ENCODE measurements at regions not wholly inside any gene's neighbourhood (a gene's known extent, or its start where the extent isn't known, plus 50 kb on each side); places are given as distances from the start of the nearest gene placed in this dataset.
"Not testable (repeated sequence)": the region's sequence is repeated elsewhere in the genome, so short reads cannot be mapped to it uniquely, and the experiment has no call there.

DNA sequence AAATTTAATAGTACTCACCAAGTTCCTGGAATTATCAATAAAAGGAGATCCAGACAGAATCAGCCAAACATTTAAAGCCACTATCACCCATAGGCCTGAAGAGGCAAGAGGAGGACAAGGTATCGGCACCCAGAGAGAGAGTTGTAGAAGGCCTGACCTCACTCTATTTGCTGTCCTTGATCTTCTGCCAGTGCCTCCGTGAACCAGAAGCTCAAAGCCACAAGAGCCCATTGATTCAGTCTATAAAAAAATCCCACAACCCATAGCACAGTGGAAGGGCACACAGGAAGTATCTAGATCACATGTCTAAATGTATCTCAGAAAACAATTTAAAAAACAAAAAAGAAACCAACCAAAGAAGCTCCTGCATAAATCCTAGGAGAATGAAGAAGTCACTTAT is 68.6 kb upstream of the FAM174B start:
- H3K4me3 ChIP-seq (ENCODE audit: extremely low read depth, insufficient read depth, low read length, poor library complexity, severe bottlenecking) = no peak overlapping the region
- H3K36me3 ChIP-seq (ENCODE audit: control insufficient read depth, insufficient read depth, low read length) = no peaks in the 10 kb centered on the region
- H3K27ac ChIP-seq (ENCODE audit: low read depth, low read length, severe bottlenecking) = no peak overlapping the region
- H3K9me3 ChIP-seq (ENCODE audit: control insufficient read depth, low read length) = no peaks in the 10 kb centered on the region
- WGBS, 2 experiments (ENCODE audit: insufficient coverage in 2 of 2) = 100% methylated on average over 1 to 2 of the region's 2 CpGs
- H3K4me1 ChIP-seq (ENCODE audit: control insufficient read depth, insufficient read depth, low read length, poor library complexity, severe bottlenecking) = no peaks in the 10 kb centered on the region

DNA sequence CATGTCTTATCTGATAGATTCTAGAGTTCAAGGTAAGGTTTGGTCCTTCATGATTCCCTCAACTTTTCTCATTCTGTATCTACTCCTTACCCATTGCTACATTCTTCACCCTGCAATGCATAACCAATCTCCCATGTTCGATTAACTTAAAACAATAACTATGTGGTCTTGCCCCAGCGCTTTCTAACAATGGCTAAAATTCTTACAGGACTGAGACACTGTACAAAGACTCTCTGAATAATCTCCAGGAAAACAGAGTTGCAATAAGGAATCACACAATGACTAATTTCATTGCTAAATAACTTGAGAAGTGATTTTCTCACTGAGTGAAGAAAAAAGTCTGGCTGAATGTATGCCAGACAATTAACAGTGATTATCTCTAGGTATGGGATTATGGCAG is 69.6 kb upstream of the FAM174B start:
- H3K27ac ChIP-seq (ENCODE audit: low read depth, low read length, severe bottlenecking) = no peak overlapping the region
- H3K4me1 ChIP-seq (ENCODE audit: control insufficient read depth, insufficient read depth, low read length, poor library complexity, severe bottlenecking) = no peaks in the 10 kb centered on the region
- 94 to 100% methylated on average over 1 to 2 of the region's 2 CpGs for WGBS, 2 experiments (ENCODE audit: insufficient coverage in 2 of 2)
- no peaks in the 10 kb centered on the region for H3K9me3 ChIP-seq (ENCODE audit: control insufficient read depth, low read length)
- H3K4me3 ChIP-seq (ENCODE audit: extremely low read depth, insufficient read depth, low read length, poor library complexity, severe bottlenecking) = no peak overlapping the region
- no peaks in the 10 kb centered on the region for H3K36me3 ChIP-seq (ENCODE audit: control insufficient read depth, insufficient read depth, low read length)

DNA sequence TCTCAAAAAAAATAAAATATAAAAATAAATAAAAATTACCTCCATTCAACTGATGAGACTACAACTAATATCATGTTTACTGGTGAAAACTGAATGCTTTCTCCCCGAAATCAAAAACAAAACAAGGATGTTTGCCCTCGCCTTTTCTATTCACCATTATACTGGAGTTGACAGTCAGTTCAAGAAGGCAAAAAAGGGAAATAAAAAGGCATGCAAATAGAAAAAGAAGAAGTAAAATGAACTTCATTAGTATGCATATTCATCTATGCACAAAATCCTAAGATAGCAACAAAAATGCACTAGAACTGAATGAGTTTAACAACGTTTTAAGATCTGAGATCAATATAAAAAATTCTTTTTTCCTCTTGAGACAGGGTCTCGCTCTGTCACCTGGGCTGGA is 72.7 kb upstream of the FAM174B start:
- Histone ChIP-seq H3K36me3 (ENCODE audit: control insufficient read depth, insufficient read depth, low read length) (no peaks in the 10 kb centered on the region), H3K27ac (ENCODE audit: low read depth, low read length, severe bottlenecking) (no peak overlapping the region), H3K9me3 (ENCODE audit: control insufficient read depth, low read length) (no peaks in the 10 kb centered on the region), H3K4me3 (ENCODE audit: extremely low read depth, insufficient read depth, low read length, poor library complexity, severe bottlenecking) (no peak overlapping the region), H3K4me1 (ENCODE audit: control insufficient read depth, insufficient read depth, low read length, poor library complexity, severe bottlenecking) (no peaks in the 10 kb centered on the region)
- WGBS, 2 experiments (ENCODE audit: insufficient coverage in 2 of 2) = 80 to 88% methylated on average over 1 to 2 of the region's 4 CpGs

DNA sequence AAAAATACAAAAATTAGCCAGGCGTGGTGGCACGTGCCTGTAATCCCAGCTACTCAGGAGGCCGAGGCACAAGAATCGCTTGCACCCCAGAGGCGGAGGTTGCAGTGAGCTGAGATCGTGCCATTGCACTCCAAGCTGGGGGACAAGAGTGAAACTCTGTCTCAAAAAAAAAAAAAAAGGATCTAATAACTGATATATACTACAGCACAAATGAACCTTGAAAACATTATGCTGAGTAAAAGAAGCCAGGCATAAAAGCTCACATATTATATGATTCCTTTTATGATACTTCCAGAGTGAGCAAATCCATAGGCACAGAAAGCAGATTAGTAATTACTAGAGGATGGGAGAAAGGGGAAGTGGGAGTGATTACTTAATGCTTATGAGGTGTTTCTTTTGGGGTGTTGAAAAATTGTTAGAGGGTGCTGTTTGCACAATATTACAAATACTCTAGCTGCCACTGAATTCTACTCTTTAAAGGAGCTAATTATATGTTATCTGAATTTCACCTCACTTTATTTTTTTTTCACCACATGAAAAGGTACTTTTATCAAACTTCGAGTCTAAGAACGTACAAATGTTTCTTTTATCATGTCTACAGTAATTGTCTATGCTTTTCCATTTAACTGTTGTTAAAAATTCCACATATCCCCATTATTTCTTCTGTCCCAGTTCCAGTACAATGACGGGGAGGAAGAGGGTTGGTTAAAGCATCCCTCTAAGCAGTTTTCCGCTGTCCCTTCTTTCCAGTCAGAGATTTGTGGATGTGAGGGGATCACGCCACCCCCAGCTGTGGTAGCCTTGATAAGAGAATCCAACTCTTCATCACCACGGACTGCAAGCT is 77.7 kb upstream of the FAM174B start:
- 86 to 95% methylated on average over 4 to 8 of the region's 12 CpGs for WGBS, 2 experiments (ENCODE audit: insufficient coverage in 2 of 2)
- H3K4me3 ChIP-seq (ENCODE audit: extremely low read depth, insufficient read depth, low read length, poor library complexity, severe bottlenecking) = no peak overlapping the region
- H3K4me1 ChIP-seq (ENCODE audit: control insufficient read depth, insufficient read depth, low read length, poor library complexity, severe bottlenecking) = no peaks in the 10 kb centered on the region
- H3K36me3 ChIP-seq (ENCODE audit: control insufficient read depth, insufficient read depth, low read length) = no peaks in the 10 kb centered on the region
- H3K9me3 ChIP-seq (ENCODE audit: control insufficient read depth, low read length) = no peaks in the 10 kb centered on the region
- no peak overlapping the region for H3K27ac ChIP-seq (ENCODE audit: low read depth, low read length, severe bottlenecking)

DNA sequence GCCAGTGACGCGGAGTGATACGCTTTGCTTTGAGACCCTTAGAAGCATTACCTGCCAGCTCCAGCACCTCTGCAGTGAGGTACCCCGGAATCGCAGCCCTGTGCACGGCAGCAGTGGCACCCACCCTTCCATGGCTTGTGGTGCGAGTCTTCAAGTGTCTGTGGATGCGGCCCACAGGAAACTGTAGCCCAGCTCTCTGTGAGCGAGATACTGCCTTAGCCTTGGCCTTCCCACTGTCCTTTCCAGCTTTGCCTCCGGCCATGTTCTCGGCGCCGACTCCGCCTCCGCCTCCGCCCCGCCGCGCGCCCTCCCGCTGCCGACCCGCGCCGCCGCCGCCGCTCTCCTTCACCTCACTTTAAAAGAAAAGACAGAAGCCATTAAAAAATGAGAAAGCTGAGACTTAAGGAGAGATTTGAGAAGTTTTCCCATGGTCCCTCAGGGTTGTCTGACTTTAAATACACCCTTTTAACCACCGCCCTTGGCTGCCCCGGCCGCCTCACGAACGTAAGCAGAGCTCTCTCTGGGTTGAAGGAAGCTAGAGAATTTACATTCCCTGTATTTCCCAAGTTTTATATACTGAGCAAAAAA is 78.5 kb upstream of the FAM174B start:
- 83 to 86% methylated on average over 10 to 11 of the region's 33 CpGs for WGBS, 2 experiments (ENCODE audit: insufficient coverage in 2 of 2)
- Histone ChIP-seq H3K9me3 (ENCODE audit: control insufficient read depth, low read length) (no peaks in the 10 kb centered on the region), H3K4me1 (ENCODE audit: control insufficient read depth, insufficient read depth, low read length, poor library complexity, severe bottlenecking) (no peaks in the 10 kb centered on the region), H3K4me3 (ENCODE audit: extremely low read depth, insufficient read depth, low read length, poor library complexity, severe bottlenecking) (no peak overlapping the region), H3K27ac (ENCODE audit: low read depth, low read length, severe bottlenecking) (no peak overlapping the region), H3K36me3 (ENCODE audit: control insufficient read depth, insufficient read depth, low read length) (no peaks in the 10 kb centered on the region)

DNA sequence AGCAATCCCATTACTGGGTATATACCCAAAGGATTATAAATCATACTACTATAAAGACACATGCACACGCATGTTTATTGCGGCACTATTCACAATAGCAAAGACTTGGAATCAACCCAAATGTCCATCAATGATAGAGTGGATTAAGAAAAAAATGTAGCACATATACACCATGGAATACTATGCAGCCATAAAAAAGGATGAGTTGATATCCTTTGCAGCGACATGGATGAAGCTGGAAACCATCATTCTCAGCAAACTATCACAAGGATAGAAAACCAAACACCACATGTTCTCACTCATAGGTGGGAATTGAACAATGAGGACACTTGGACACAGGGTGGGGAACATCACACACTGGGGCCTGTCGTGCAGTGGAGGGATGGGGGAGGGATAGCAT is 83.7 kb upstream of the FAM174B start:
- H3K27ac ChIP-seq (ENCODE audit: low read depth, low read length, severe bottlenecking); H3K4me3 ChIP-seq (ENCODE audit: extremely low read depth, insufficient read depth, low read length, poor library complexity, severe bottlenecking); H3K9me3 ChIP-seq (ENCODE audit: control insufficient read depth, low read length); H3K36me3 ChIP-seq (ENCODE audit: control insufficient read depth, insufficient read depth, low read length); H3K4me1 ChIP-seq (ENCODE audit: control insufficient read depth, insufficient read depth, low read length, poor library complexity, severe bottlenecking): not testable (repeated sequence)
- WGBS, 2 experiments (ENCODE audit: insufficient coverage in 2 of 2) = 100% methylated on average over 1 of the region's 4 CpGs; no CpG with 5 or more reads in 1 of the 2 experiments

DNA sequence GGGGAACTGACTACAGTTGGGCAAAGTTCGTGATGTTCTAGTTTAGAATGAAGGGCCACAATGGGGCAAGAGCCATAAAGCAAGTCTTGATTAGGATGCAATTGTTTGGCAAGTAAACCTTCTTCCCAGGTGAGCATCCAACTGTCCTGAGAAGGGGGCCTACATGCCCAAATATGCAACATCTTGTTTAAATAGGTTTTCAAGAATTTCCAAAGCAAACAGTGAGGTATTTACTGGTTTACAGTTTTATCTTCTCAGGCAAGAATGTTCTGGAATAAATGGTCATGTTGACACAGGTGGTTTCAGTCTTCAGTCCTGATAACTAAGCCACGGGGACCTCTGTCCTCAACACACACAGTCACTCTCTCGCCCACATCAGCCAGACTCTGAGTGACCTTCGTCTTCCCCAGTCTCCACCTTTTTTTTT is 90.3 kb upstream of the FAM174B start:
- WGBS, 2 experiments (ENCODE audit: insufficient coverage in 2 of 2) = 89% methylated on average over 4 of the region's 4 CpGs
- Histone ChIP-seq H3K36me3 (ENCODE audit: control insufficient read depth, insufficient read depth, low read length) (no peaks in the 10 kb centered on the region), H3K4me1 (ENCODE audit: control insufficient read depth, insufficient read depth, low read length, poor library complexity, severe bottlenecking) (no peaks in the 10 kb centered on the region), H3K9me3 (ENCODE audit: control insufficient read depth, low read length) (no peaks in the 10 kb centered on the region), H3K4me3 (ENCODE audit: extremely low read depth, insufficient read depth, low read length, poor library complexity, severe bottlenecking) (no peak overlapping the region), H3K27ac (ENCODE audit: low read depth, low read length, severe bottlenecking) (no peak overlapping the region)

DNA sequence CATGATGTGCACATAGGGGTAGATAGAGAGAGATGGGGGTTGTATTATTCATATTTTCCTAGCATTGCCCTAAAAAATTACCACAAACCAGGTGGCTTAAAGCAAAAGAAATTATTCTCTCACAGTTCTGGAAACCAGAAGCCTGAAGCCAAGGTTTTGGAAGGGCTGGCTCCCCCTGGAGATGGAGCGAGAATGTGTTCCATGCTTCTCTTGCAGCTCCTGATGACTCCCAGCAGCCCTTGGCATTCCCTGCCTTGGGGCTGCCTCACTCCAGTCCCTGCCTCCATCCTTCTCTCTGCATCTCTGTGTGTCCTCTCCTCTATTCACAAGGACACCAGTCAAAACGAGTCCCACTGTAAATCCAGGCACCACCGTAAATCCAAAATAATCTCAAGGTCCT is 91.5 kb upstream of the FAM174B start:
- Histone ChIP-seq H3K27ac (ENCODE audit: low read depth, low read length, severe bottlenecking) (no peak overlapping the region), H3K36me3 (ENCODE audit: control insufficient read depth, insufficient read depth, low read length) (no peaks in the 10 kb centered on the region), H3K4me3 (ENCODE audit: extremely low read depth, insufficient read depth, low read length, poor library complexity, severe bottlenecking) (no peak overlapping the region), H3K4me1 (ENCODE audit: control insufficient read depth, insufficient read depth, low read length, poor library complexity, severe bottlenecking) (no peaks in the 10 kb centered on the region), H3K9me3 (ENCODE audit: control insufficient read depth, low read length) (no peaks in the 10 kb centered on the region)
- 53 to 72% methylated on average over 2 to 3 of the region's 3 CpGs for WGBS, 2 experiments (ENCODE audit: insufficient coverage in 2 of 2)

DNA sequence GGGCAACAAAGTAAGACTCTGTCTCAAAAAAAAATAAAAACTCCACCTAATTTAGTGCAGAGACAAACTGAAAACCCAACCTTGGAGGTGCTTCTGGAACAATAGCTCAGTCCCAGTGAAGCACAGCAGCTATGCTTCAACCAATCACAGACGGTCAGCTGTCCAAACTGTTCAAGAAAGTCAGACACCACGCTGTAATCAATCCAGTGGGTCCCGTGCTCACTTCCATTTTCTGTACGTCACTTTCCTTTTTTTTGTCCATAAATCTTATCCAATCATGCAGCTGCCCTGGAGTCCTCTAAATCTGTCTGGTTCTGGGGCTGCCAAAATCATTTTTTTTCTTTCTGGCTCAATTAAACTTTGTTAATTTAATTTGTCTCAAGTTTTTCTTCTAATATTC is 93.6 kb upstream of the FAM174B start:
- Histone ChIP-seq H3K4me3 (ENCODE audit: extremely low read depth, insufficient read depth, low read length, poor library complexity, severe bottlenecking) (no peak overlapping the region), H3K4me1 (ENCODE audit: control insufficient read depth, insufficient read depth, low read length, poor library complexity, severe bottlenecking) (no peaks in the 10 kb centered on the region), H3K36me3 (ENCODE audit: control insufficient read depth, insufficient read depth, low read length) (no peaks in the 10 kb centered on the region), H3K27ac (ENCODE audit: low read depth, low read length, severe bottlenecking) (no peak overlapping the region), H3K9me3 (ENCODE audit: control insufficient read depth, low read length) (no peaks in the 10 kb centered on the region)
- WGBS, 2 experiments (ENCODE audit: insufficient coverage in 2 of 2) = 88 to 91% methylated on average over 4 of the region's 4 CpGs

DNA sequence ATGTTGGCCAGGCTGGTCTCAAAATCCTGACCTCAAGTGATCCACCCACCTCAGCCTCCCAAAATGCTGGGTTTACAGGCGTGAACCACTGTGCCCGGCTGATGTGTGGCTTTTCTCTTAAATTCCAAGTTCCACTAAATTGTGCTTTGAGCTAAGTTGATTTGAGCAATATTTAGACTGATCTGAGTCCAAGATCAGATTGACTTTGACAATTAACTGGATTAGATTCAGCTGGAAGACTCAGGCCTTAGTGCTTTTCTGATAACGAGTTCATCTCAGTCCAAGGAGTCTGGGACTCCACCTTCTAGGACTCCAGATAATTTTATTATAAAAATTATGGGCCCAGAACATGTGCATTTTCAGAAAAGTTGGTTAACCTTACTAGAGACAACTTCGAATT is 94.4 kb upstream of the FAM174B start:
- Histone ChIP-seq H3K4me3 (ENCODE audit: extremely low read depth, insufficient read depth, low read length, poor library complexity, severe bottlenecking) (no peak overlapping the region), H3K9me3 (ENCODE audit: control insufficient read depth, low read length) (no peaks in the 10 kb centered on the region), H3K27ac (ENCODE audit: low read depth, low read length, severe bottlenecking) (no peak overlapping the region), H3K36me3 (ENCODE audit: control insufficient read depth, insufficient read depth, low read length) (no peaks in the 10 kb centered on the region), H3K4me1 (ENCODE audit: control insufficient read depth, insufficient read depth, low read length, poor library complexity, severe bottlenecking) (no peaks in the 10 kb centered on the region)
- 60% methylated on average over 1 of the region's 4 CpGs; no CpG with 5 or more reads in 1 of the 2 experiments for WGBS, 2 experiments (ENCODE audit: insufficient coverage in 2 of 2)

DNA sequence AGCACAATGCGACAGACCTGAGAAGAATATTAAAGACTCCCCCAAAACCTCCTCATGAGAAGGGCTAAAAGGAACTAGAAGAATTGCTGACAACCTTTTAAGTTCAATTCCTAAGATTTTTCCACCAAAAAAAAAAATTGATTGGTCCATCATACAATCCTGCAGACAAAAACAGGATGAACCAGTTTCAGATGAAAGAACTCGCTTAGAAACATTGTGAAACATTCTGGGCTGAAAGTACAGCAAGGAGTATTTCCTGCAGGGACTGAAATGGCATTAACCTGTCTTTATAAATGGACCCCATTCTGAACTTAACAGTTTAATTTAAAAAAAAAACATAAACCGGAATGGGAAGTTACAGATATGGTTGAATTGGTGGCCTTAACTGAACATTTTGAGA is 96.0 kb upstream of the FAM174B start:
- Histone ChIP-seq H3K9me3 (ENCODE audit: control insufficient read depth, low read length) (no peaks in the 10 kb centered on the region), H3K36me3 (ENCODE audit: control insufficient read depth, insufficient read depth, low read length) (no peaks in the 10 kb centered on the region), H3K4me3 (ENCODE audit: extremely low read depth, insufficient read depth, low read length, poor library complexity, severe bottlenecking) (no peak overlapping the region), H3K27ac (ENCODE audit: low read depth, low read length, severe bottlenecking) (no peak overlapping the region), H3K4me1 (ENCODE audit: control insufficient read depth, insufficient read depth, low read length, poor library complexity, severe bottlenecking) (no peaks in the 10 kb centered on the region)
- WGBS, 2 experiments (ENCODE audit: insufficient coverage in 2 of 2) = 80 to 100% methylated on average over 1 of the region's 3 CpGs

All from mesodermal cell (in vitro differentiated cells).